Common myeloid progenitor, CD34-positive (primary cell): ENCODE measurements at regions not wholly inside any gene's neighbourhood (a gene's known extent, or its start where the extent isn't known, plus 50 kb on each side); places are given as distances from the start of the nearest gene placed in this dataset.

Experiments used
- CTCF ChIA-PET: fragments of 350-600 bp; sonication (Branson Sonifier 250); formaldehyde crosslinking; loops from one replicate; lab custom pipeline; 2021; ENCODE audit warnings: antibody characterized with exemption; lab: Charles Lee
- POLR2A ChIA-PET: fragments of 350-600 bp; sonication (Branson Sonifier 250); formaldehyde crosslinking; loops from one replicate; lab custom pipeline; 2021; ENCODE audit warnings: antibody characterized with exemption; lab: Charles Lee
- DNase-seq, 3 donors: peaks; one replicate each; pipeline versions ENCODE4 v3.0.0 to v3.0.0-alpha.2; 2013
- H3K27ac ChIP-seq, 2 experiments: 1 replicate in 1 of 2; 2 replicates in 1 of 2; pipeline ENCODE4 v1.7.0; 2013; ENCODE audit warnings: inconsistent platforms in 2 of 2, low read length in 2 of 2, mild to moderate bottlenecking in 2 of 2, low read depth in 1 of 2, moderate library complexity in 1 of 2; ENCODE audit not compliant: severe bottlenecking in 2 of 2, insufficient read depth in 1 of 2, poor library complexity in 1 of 2
- H3K27me3 ChIP-seq, 5 experiments: replicated peaks in 2 of 5; 1 replicate in 3 of 5; 2 replicates in 2 of 5; pipeline versions ENCODE4 v1.6.1 to v1.7.0; 2013; ENCODE audit warnings: low read length in 4 of 5, mild to moderate bottlenecking in 2 of 5, moderate library complexity in 2 of 5, inconsistent platforms in 1 of 5; ENCODE audit not compliant: insufficient read depth in 5 of 5, control insufficient read depth in 4 of 5
- H3K36me3 ChIP-seq, 4 experiments: 1 replicate in 2 of 4; 2 replicates in 2 of 4; pipeline versions ENCODE4 v1.6.1 to v1.7.0; 2013; ENCODE audit warnings: low read length in 3 of 4, control low read depth in 1 of 4, mild to moderate bottlenecking in 1 of 4; ENCODE audit not compliant: control insufficient read depth in 4 of 4, insufficient read depth in 4 of 4
- H3K4me1 ChIP-seq, 4 experiments: 1 replicate in 3 of 4; 2 replicates in 1 of 4; pipeline versions ENCODE4 v1.6.1 to v1.7.1; 2013; ENCODE audit warnings: low read length in 3 of 4, mild to moderate bottlenecking in 3 of 4, control low read depth in 1 of 4, inconsistent platforms in 1 of 4, moderate library complexity in 1 of 4; ENCODE audit not compliant: control insufficient read depth in 4 of 4, insufficient read depth in 4 of 4; ENCODE audit errors: control extremely low read depth in 1 of 4
- H3K4me3 ChIP-seq, 7 experiments: 1 replicate in 4 of 7; 2 replicates in 3 of 7; pipeline versions ENCODE4 v1.5.1 to v1.7.0; 2013; ENCODE audit warnings: mild to moderate bottlenecking in 7 of 7, low read length in 6 of 7, moderate library complexity in 6 of 7, inconsistent platforms in 2 of 7, low read depth in 2 of 7, control low read depth in 1 of 7; ENCODE audit not compliant: insufficient read depth in 4 of 7, control insufficient read depth in 1 of 7; ENCODE audit errors: extremely low read depth in 1 of 7
- H3K9me3 ChIP-seq, 5 experiments: 1 replicate in 4 of 5; 2 replicates in 1 of 5; pipeline versions ENCODE4 v1.6.1 to v1.7.1; 2013; ENCODE audit warnings: low read length in 4 of 5, mild to moderate bottlenecking in 2 of 5, inconsistent platforms in 1 of 5, low read depth in 1 of 5, moderate library complexity in 1 of 5; ENCODE audit not compliant: control insufficient read depth in 4 of 5, insufficient read depth in 2 of 5; ENCODE audit errors: control extremely low read depth in 1 of 5
- WGBS: methylation state at CpG from one replicate; pipeline ENCODE4 v1.1.5; 2013; ENCODE audit not compliant: insufficient coverage; 5-methylcytosine and 5-hydroxymethylcytosine counted together

DNA sequence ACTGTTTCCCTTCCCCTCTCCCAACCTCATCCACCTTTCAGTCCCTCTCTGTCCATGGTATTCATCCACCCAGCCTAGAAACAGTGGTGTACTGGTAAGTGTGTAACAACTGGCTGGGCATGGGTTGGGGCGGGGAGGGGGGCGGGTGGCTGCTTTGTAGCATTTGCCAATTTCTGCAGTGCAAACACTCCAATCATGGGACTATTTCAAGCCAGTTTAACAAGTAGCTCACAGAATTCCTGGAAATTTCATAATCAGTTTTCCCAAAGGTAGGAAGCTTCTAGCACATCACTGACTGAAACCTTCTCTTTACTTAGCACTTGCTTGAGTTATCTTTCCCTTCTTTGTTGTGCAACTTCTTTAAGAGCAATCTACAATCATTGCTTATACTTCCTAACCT is 100.8 kb upstream of the WASF3 start:
- Histone ChIP-seq H3K36me3 (no peaks in the 10 kb centered on the region), H3K4me1 (no peaks in the 10 kb centered on the region), H3K27ac (no peak overlapping the region), H3K27me3 (peaks cover 0 to 4% (median 3%) of the 10 kb centered on the region in 5 experiments), H3K4me3 (no peak overlapping the region), H3K9me3 (no peaks in the 10 kb centered on the region)
- CTCF ChIA-PET, result no interaction called here
- DNase-seq, result no peak
- POLR2A ChIA-PET, result no interaction called here
- no CpG with 5 or more reads among the region's 2 CpGs for WGBS

DNA sequence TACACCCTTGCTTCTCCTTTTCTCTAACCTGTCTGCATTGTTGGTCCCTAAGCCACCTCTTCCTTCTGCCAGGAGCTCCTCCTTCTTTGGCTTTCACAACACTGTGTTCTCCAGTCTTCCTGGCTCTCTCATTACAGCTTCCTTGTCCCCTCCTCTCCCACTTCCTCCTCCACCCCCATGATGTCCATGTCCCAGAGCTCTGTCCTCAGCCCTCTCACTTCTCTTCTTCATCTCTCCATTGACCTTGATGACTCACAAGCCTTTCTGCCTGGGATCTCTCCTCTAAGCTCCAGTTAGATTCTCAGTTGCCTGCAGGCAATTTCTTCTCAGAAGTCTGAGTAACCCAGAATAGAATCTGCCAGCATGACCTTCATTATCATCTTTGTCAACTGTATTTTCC is 100.3 kb upstream of the WASF3 start:
- Histone ChIP-seq H3K27ac (no peak overlapping the region), H3K27me3 (peaks cover 0 to 5% (median 3%) of the 10 kb centered on the region in 5 experiments), H3K4me3 (no peak overlapping the region), H3K36me3 (no peaks in the 10 kb centered on the region), H3K4me1 (no peaks in the 10 kb centered on the region), H3K9me3 (no peaks in the 10 kb centered on the region)
- ChIA-PET CTCF (no interaction called here), POLR2A (no interaction called here)
- no peak for DNase-seq

DNA sequence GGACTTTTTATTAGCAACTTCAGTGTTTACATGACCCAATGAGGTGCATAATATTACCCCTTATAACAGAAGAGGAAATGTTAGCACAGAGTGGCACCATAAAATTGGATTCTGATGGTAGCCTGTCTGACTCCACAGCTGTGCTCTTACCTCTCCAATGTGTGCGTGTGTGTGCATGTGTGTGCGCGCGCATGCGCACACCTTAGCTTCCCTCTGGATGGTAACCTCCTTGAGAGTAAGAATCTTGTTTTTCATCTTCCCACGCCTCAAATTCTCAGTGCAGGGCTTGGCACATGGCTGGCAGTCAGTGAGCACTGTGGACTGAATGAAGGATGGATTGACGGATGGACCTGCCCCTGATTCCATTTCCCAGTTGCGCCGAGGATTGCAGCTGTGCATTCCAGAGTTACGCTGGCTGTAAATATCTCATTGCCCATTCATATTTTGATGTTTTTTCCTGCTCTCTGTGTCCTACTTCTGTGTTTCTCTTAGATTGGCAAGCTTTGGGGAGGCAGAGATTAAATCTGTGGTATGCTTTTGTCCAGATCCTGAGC is 99.2 kb upstream of the WASF3 start:
- no peaks in the 10 kb centered on the region for H3K36me3 ChIP-seq
- H3K27me3 ChIP-seq, result peaks cover 0 to 6% (median 3%) of the 10 kb centered on the region in 5 experiments
- 96% methylated on average over 9 of the region's 10 CpGs for WGBS
- no peak for DNase-seq
- H3K4me1 ChIP-seq, result no peaks in the 10 kb centered on the region
- H3K27ac ChIP-seq, result no peak overlapping the region
- no peaks in the 10 kb centered on the region for H3K9me3 ChIP-seq
- H3K4me3 ChIP-seq, result no peak overlapping the region
- POLR2A ChIA-PET, result no interaction called here
- CTCF ChIA-PET, result no interaction called here

DNA sequence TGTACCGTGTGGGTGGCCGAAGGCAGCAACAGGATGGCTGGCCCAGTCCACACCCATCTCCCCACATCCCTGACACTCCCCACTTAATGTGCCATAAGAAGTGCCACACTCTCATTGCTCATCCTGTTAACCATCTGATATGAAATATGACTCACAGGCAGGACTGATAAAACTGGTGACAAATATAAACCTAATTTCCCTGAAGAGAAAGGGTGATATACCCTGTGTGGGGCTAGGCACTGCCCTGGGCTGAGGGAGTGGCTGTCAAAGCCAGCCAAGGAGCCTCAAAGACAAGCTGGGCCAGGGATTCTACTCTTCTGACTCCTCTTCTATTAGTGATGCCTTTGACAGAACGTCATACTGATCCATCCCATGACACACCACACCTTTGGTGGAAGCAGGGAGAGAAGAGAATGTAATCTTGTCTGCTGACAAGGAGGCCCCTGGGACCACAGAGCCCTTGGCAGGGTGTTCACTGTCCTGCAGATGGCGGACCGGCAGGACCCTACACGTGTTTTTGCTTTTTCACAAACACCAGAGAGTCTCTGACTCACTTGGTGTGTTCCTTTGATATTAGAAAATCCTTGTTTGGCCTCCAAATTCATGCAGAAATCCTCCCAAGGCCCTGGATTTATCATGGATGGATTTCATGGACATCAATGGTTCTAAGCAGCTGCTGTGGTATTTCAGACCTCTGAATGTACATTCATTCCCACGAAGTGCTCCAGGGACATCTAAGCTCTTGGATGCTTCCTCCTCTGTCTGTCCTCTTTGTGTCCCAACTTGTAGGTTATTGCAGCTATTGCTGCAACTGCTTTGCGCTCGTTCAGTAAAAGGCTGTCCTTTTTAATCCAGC is 98.0 kb upstream of the WASF3 start:
- peaks cover 0 to 9% (median 3%) of the 10 kb centered on the region in 5 experiments for H3K27me3 ChIP-seq
- ChIA-PET POLR2A (no interaction called here), CTCF (no interaction called here)
- H3K4me1 ChIP-seq, result no peaks in the 10 kb centered on the region
- no peak overlapping the region for H3K27ac ChIP-seq
- no peak for DNase-seq
- no peak overlapping the region for H3K4me3 ChIP-seq
- WGBS, result 80% methylated on average over 4 of the region's 9 CpGs
- no peaks in the 10 kb centered on the region for H3K9me3 ChIP-seq
- no peaks in the 10 kb centered on the region for H3K36me3 ChIP-seq

DNA sequence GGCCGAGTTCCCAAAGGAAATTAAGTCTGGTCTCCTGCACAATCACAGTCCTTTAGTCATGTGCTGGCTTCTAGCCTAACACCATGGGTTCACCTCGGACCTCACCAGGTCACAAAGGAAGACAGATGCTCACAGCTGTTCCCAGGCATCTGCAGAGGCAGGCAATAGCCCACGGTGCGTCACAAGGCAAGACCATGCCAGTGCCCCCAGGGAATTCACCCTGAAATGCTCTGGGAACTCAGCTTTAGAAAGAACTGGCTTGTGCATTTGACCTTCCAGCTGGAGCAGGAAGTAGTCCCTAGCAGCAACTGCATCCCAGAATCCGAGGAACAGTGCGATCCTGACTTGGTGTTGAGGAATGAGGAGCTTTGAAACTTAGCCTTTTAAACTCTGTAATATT is 96.8 kb upstream of the WASF3 start:
- Histone ChIP-seq H3K9me3 (no peaks in the 10 kb centered on the region), H3K4me3 (no peak overlapping the region), H3K36me3 (no peaks in the 10 kb centered on the region), H3K27ac (no peak overlapping the region), H3K27me3 (peaks cover 0 to 9% (median 5%) of the 10 kb centered on the region in 5 experiments), H3K4me1 (no peaks in the 10 kb centered on the region)
- ChIA-PET CTCF (no interaction called here), POLR2A (no interaction called here)
- DNase-seq, result no peak
- WGBS, result 94% methylated on average over 6 of the region's 6 CpGs

DNA sequence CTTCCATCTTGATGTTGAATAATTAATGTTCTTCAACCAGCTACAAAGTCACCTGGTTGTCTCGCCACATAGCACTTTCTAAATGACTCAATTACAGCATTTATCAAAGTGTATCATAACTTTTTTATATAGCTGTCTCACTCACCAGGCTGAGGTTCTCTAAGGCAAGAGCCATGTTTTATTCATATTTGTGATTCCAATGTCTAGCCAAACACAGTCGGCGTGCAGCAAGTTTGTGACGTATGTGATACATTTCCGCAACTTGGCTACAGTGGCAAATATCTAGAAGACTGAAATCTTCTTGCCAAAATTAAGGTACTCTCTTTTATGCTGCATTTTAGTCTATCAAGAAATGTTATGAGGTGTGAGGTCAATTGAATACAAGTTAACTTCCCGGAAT is 94.2 kb upstream of the WASF3 start:
- POLR2A ChIA-PET, result no interaction called here
- H3K4me3 ChIP-seq, result no peak overlapping the region
- no peaks in the 10 kb centered on the region for H3K4me1 ChIP-seq
- CTCF ChIA-PET, result no interaction called here
- peaks cover 0 to 7% (median 5%) of the 10 kb centered on the region in 5 experiments for H3K27me3 ChIP-seq
- DNase-seq, result no peak
- WGBS, result 100% methylated on average over 3 of the region's 6 CpGs
- no peak overlapping the region for H3K27ac ChIP-seq
- no peaks in the 10 kb centered on the region for H3K9me3 ChIP-seq
- no peaks in the 10 kb centered on the region for H3K36me3 ChIP-seq

DNA sequence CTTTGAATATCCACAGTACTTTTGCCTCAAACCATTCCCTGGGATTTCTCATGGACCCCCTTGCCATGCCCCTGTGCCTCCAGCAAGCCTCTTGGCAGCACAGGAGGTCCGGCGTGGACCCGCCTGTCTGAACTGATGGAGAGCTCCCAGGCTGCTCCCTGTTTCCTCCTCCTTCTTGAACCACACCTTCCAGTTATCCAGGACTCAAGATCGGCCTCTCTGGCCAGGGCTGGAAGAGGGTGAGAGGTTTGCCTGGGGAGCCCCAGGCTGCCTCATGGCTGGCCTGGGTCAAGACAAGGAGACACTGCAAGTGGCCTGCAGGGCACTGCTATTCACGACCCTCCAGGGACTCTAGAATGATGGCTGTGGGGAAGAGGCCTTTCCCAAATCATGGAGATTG is 93.6 kb upstream of the WASF3 start:
- ChIA-PET POLR2A (no interaction called here), CTCF (no interaction called here)
- WGBS, result 70% methylated on average over 4 of the region's 5 CpGs
- H3K4me1 ChIP-seq, result no peaks in the 10 kb centered on the region
- no peak for DNase-seq
- no peak overlapping the region for H3K27ac ChIP-seq
- H3K27me3 ChIP-seq, result peaks cover 0 to 9% (median 5%) of the 10 kb centered on the region in 5 experiments
- no peaks in the 10 kb centered on the region for H3K36me3 ChIP-seq
- no peaks in the 10 kb centered on the region for H3K9me3 ChIP-seq
- no peak overlapping the region for H3K4me3 ChIP-seq
